Vagina (tissue), 2 donors: ENCODE measurements at regions not wholly inside any gene's neighbourhood (a gene's known extent, or its start where the extent isn't known, plus 50 kb on each side); places are given as distances from the start of the nearest gene placed in this dataset.

Source experiments
- POLR2A ChIP-seq, 2 donors: fragments of 450-650 bp; IDR thresholded peaks; one replicate each; pipeline ENCODE4 v1.6.1; 2017; ENCODE audit warnings: antibody characterized with exemption in 2 of 2, mild to moderate bottlenecking in 2 of 2, moderate library complexity in 2 of 2
- POLR2AphosphoS5 ChIP-seq, 2 donors: sonication (generic); formaldehyde crosslinking; IDR thresholded peaks; one replicate each; pipeline ENCODE4 v1.9.0; 2017; ENCODE audit warnings: antibody characterized with exemption in 2 of 2, mild to moderate bottlenecking in 2 of 2, low read depth in 1 of 2; ENCODE audit not compliant: insufficient read depth in 1 of 2
- TF ChIP-seq, protein P1 (sequence below), 3 experiments: fragments of 450-650 bp in 2 of 3; fragments of 200-600 bp in 1 of 3; sonication (generic) in 1 of 3; IDR thresholded peaks; one replicate each; pipeline ENCODE4 v1.5.1; 2017 to 2019; ENCODE audit warnings: antibody characterized with exemption in 3 of 3, mild to moderate bottlenecking in 2 of 3, moderate library complexity in 2 of 3

DNA sequence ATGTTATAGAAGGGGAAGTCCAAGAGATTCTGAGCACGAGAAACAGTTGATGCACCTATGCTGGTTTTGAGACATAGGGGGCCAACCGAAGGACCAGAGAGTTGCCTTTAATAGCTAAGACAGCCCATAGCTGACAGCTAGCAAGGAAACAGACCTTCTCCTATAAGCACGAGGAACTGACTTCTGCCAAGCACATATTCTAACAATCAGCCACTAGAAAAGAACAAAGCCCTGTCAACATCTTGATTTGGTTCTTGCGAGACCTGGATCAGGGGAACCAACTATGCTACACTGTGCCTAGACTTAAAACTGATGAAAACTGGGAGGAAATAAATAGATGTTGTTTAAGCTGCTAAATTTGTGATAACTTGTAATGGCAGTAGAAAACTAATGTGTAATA is 785.6 kb downstream of the TMTC2 start:
- TF ChIP-seq, protein P1, sequence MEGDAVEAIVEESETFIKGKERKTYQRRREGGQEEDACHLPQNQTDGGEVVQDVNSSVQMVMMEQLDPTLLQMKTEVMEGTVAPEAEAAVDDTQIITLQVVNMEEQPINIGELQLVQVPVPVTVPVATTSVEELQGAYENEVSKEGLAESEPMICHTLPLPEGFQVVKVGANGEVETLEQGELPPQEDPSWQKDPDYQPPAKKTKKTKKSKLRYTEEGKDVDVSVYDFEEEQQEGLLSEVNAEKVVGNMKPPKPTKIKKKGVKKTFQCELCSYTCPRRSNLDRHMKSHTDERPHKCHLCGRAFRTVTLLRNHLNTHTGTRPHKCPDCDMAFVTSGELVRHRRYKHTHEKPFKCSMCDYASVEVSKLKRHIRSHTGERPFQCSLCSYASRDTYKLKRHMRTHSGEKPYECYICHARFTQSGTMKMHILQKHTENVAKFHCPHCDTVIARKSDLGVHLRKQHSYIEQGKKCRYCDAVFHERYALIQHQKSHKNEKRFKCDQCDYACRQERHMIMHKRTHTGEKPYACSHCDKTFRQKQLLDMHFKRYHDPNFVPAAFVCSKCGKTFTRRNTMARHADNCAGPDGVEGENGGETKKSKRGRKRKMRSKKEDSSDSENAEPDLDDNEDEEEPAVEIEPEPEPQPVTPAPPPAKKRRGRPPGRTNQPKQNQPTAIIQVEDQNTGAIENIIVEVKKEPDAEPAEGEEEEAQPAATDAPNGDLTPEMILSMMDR (IDR thresholded peaks at IDR 0.05) = no peak
- TF ChIP-seq POLR2AphosphoS5 (IDR thresholded peaks at IDR 0.05; ENCODE audit: insufficient read depth in 1 of 2, low read depth in 1 of 2) (no peak), POLR2A (IDR thresholded peaks at IDR 0.05) (no peak)
